HG03565 (cell line): ENCODE measurements at regions not wholly inside any gene's neighbourhood (a gene's known extent, or its start where the extent isn't known, plus 50 kb on each side); places are given as distances from the start of the nearest gene placed in this dataset.

Experiments used
- ATAC-seq: cut with Tn5 transposase; IDR thresholded peaks from one replicate; pipeline ENCODE4 v1.9.1; 2021; ENCODE audit warnings: mild to moderate bottlenecking, moderate library complexity; ENCODE audit not compliant: unreplicated experiment

GRCh38 chr5:93279296-93279963, 301.6 kb downstream of the NR2F1-AS1 start:
- no peak for ATAC-seq

- ATAC-seq, result no peak
Measured at GRCh38 chr5:93278896-93279295, 302.1 kb downstream of the NR2F1-AS1 start.

- no peak for ATAC-seq
Measured at GRCh38 chr5:93277051-93277450, 304.0 kb downstream of the NR2F1-AS1 start.

- no peak for ATAC-seq
Measured at GRCh38 chr5:93275376-93275775, 305.6 kb downstream of the NR2F1-AS1 start.

- ATAC-seq, result no peak
Measured at GRCh38 chr5:93274291-93274690, 306.7 kb downstream of the NR2F1-AS1 start.

GRCh38 chr5:93273176-93273575, 307.8 kb downstream of the NR2F1-AS1 start:
- no peak for ATAC-seq

- ATAC-seq, result no peak
Measured at GRCh38 chr5:93272108-93272507, 308.9 kb downstream of the NR2F1-AS1 start.

GRCh38 chr5:93267736-93268135, 313.3 kb downstream of the NR2F1-AS1 start:
- ATAC-seq, result no peak

- ATAC-seq, result no peak
Measured at GRCh38 chr5:93267276-93267675, 313.7 kb downstream of the NR2F1-AS1 start.

GRCh38 chr5:93257616-93258015, 323.4 kb downstream of the NR2F1-AS1 start:
- ATAC-seq, result no peak

GRCh38 chr5:93255796-93256195, 325.2 kb downstream of the NR2F1-AS1 start:
- ATAC-seq, result no peak

GRCh38 chr5:93252165-93252564, 328.9 kb downstream of the NR2F1-AS1 start:
- no peak for ATAC-seq

GRCh38 chr5:93251347-93251746, 329.7 kb downstream of the NR2F1-AS1 start:
- ATAC-seq, result no peak

GRCh38 chr5:93250424-93250823, 330.6 kb downstream of the NR2F1-AS1 start:
- no peak for ATAC-seq

- ATAC-seq, result no peak
Measured at GRCh38 chr5:93249651-93250289, 331.2 kb downstream of the NR2F1-AS1 start.

GRCh38 chr5:93247105-93247504, 333.9 kb downstream of the NR2F1-AS1 start:
- ATAC-seq, result no peak

- ATAC-seq, result no peak
Measured at GRCh38 chr5:93246090-93246855, 334.7 kb downstream of the NR2F1-AS1 start.

GRCh38 chr5:93245226-93245625, 335.8 kb downstream of the NR2F1-AS1 start:
- no peak for ATAC-seq

- no peak for ATAC-seq
Measured at GRCh38 chr5:93243481-93243880, 337.5 kb downstream of the NR2F1-AS1 start.

GRCh38 chr5:93240228-93240834, 340.7 kb downstream of the NR2F1-AS1 start:
- no peak for ATAC-seq

GRCh38 chr5:93236807-93237421, 344.1 kb downstream of the NR2F1-AS1 start:
- ATAC-seq, result no peak
